TTC549 (cell line): ENCODE measurements at regions not wholly inside any gene's neighbourhood (a gene's known extent, or its start where the extent isn't known, plus 50 kb on each side); places are given as distances from the start of the nearest gene placed in this dataset.

Experiments
- FAIRE-seq: peaks from 2 replicates; lab custom pipeline; 2012; peaks lifted over from hg19 to GRCh38; lab: Jason Lieb, UNC

GRCh38 chr3:25099666-25100065 is 328.4 kb upstream of the RARB start:
- FAIRE-seq = no peak

- FAIRE-seq = no peak
Observed at GRCh38 chr3:25103391-25103790, 324.7 kb upstream of the RARB start.

GRCh38 chr3:25107918-25108617 is 320.0 kb upstream of the RARB start:
- FAIRE-seq = no peak

GRCh38 chr3:25110642-25111041 is 317.4 kb upstream of the RARB start:
- FAIRE-seq = no peak

- FAIRE-seq = no peak
Observed at GRCh38 chr3:25113891-25114290, 314.2 kb upstream of the RARB start.

GRCh38 chr3:25114532-25114931 is 313.5 kb upstream of the RARB start:
- no peak for FAIRE-seq

- FAIRE-seq = no peak
Observed at GRCh38 chr3:25117005-25117593, 311.0 kb upstream of the RARB start.

- FAIRE-seq = no peak
Observed at GRCh38 chr3:25119682-25120081, 308.4 kb upstream of the RARB start.

- no peak for FAIRE-seq
Observed at GRCh38 chr3:25120665-25121064, 307.4 kb upstream of the RARB start.

- FAIRE-seq = no peak
Observed at GRCh38 chr3:25125201-25125600, 302.9 kb upstream of the RARB start.

GRCh38 chr3:25128735-25129134 is 299.3 kb upstream of the RARB start:
- FAIRE-seq = no peak

- peak; percentile 77 for FAIRE-seq
Observed at GRCh38 chr3:25130724-25131520, 297.1 kb upstream of the RARB start.

- no peak for FAIRE-seq
Observed at GRCh38 chr3:25133588-25133987, 294.5 kb upstream of the RARB start.

- no peak for FAIRE-seq
Observed at GRCh38 chr3:25137606-25138005, 290.5 kb upstream of the RARB start.

- FAIRE-seq = no peak
Observed at GRCh38 chr3:25139267-25139666, 288.8 kb upstream of the RARB start.

GRCh38 chr3:25142609-25143355 is 285.3 kb upstream of the RARB start:
- no peak for FAIRE-seq

- FAIRE-seq = no peak
Observed at GRCh38 chr3:25143356-25144025, 284.6 kb upstream of the RARB start.

- no peak for FAIRE-seq
Observed at GRCh38 chr3:25144430-25144829, 283.6 kb upstream of the RARB start.

GRCh38 chr3:25145176-25145575 is 282.9 kb upstream of the RARB start:
- FAIRE-seq = no peak

GRCh38 chr3:25150199-25150598 is 277.9 kb upstream of the RARB start:
- FAIRE-seq = no peak

- no peak for FAIRE-seq
Observed at GRCh38 chr3:25151281-25151902, 276.7 kb upstream of the RARB start.

GRCh38 chr3:25151903-25152295 is 276.2 kb upstream of the RARB start:
- no peak for FAIRE-seq
